Activated CD4-positive, alpha-beta T cell treated with anti-CD3 and anti-CD28 coated beads, Interleukin-2, amount 10 ng/mL, durations not matched to agents 24 days and 14 days (primary cell): ENCODE measurements at regions not wholly inside any gene's neighbourhood (a gene's known extent, or its start where the extent isn't known, plus 50 kb on each side); places are given as distances from the start of the nearest gene placed in this dataset.
"Not testable (repeated sequence)": the region's sequence is repeated elsewhere in the genome, so short reads cannot be mapped to it uniquely, and the experiment has no call there.

ENCODE experiments used
- DNase-seq: peaks from one replicate; pipeline ENCODE4 v3.0.0; 2022
- H3K27ac Mint-ChIP-seq: one replicate; pipeline ENCODE4 v1.8.0; 2022; ENCODE audit warnings: mild to moderate bottlenecking, mixed read lengths
- H3K27me3 Mint-ChIP-seq: one replicate; pipeline ENCODE4 v1.8.0; 2022; ENCODE audit warnings: mixed read lengths
- H3K36me3 Mint-ChIP-seq: one replicate; pipeline ENCODE4 v1.8.0; 2022; ENCODE audit warnings: low read depth, mild to moderate bottlenecking, mixed read lengths
- H3K4me1 Mint-ChIP-seq: one replicate; pipeline ENCODE4 v1.8.0; 2021; ENCODE audit warnings: mixed read lengths
- H3K4me3 Mint-ChIP-seq: one replicate; pipeline ENCODE4 v1.8.0; 2022; ENCODE audit warnings: mild to moderate bottlenecking, moderate library complexity, mixed read lengths
- H3K9me3 Mint-ChIP-seq: one replicate; pipeline ENCODE4 v1.8.0; 2021; ENCODE audit warnings: mixed read lengths
- intact Hi-C: fragments of 100-400 bp; cut with micrococcal nuclease; formaldehyde crosslinking; loops from one replicate; pipeline ENCODE4 v1.15.1; 2023

- no peak overlapping the region for H3K27ac Mint-ChIP-seq
- intact Hi-C loops = no loop called here
- no peaks in the 10 kb centered on the region for H3K27me3 Mint-ChIP-seq
- no peak overlapping the region for H3K4me3 Mint-ChIP-seq
- no peaks in the 10 kb centered on the region for H3K9me3 Mint-ChIP-seq
- DNase-seq = no peak
- H3K36me3 Mint-ChIP-seq = no peaks in the 10 kb centered on the region
- H3K4me1 Mint-ChIP-seq = no peaks in the 10 kb centered on the region
Measured at GRCh38 chr20:12068121-12068520, 150.4 kb downstream of the BTBD3 start.

- intact Hi-C loops = no loop called here
- H3K4me1 Mint-ChIP-seq = no peaks in the 10 kb centered on the region
- H3K9me3 Mint-ChIP-seq = no peaks in the 10 kb centered on the region
- no peaks in the 10 kb centered on the region for H3K36me3 Mint-ChIP-seq
- H3K4me3 Mint-ChIP-seq = no peak overlapping the region
- no peak for DNase-seq
- no peaks in the 10 kb centered on the region for H3K27me3 Mint-ChIP-seq
- H3K27ac Mint-ChIP-seq = no peak overlapping the region
Measured at GRCh38 chr20:12069181-12069580, 151.5 kb downstream of the BTBD3 start.

DNA sequence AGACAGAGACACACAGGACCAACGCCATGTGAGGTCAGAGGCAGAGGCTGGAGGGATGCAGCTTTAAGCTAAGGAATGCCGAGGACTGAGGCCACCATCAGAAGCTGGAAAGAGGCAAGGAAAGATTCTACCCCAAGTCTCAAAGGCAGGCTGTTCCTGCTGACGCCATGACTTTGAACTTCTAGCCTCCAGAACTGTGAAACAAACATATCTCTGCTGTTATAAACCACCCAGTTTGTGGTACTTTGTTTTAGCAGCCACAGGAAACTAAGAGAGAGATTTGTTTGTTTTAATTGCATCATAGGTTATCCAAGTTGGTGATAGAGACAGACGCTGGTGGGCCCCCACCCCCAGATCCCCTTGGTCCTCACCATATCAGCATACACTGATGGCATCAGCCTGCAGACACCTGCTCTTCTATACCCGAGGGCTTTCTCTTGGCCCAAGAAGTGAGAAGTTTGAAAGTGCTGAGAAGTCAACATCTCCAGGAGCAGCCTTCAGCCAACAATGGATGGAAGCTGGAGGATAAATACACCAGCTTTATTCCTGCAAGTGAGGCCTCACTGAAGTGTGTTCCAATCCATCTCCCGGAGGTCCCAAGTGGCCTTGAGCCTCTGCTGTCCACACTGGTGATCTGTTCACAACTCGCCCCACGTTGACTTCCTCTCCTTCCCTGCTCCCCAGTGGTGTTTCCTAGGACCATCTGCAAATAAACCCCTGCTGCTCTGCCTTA is 154.7 kb downstream of the BTBD3 start:
- no peaks in the 10 kb centered on the region for H3K27me3 Mint-ChIP-seq
- H3K27ac Mint-ChIP-seq = no peak overlapping the region
- DNase-seq = no peak
- no peaks in the 10 kb centered on the region for H3K4me1 Mint-ChIP-seq
- no peaks in the 10 kb centered on the region for H3K36me3 Mint-ChIP-seq
- no peaks in the 10 kb centered on the region for H3K9me3 Mint-ChIP-seq
- intact Hi-C loops = no loop called here
- H3K4me3 Mint-ChIP-seq = no peak overlapping the region

DNA sequence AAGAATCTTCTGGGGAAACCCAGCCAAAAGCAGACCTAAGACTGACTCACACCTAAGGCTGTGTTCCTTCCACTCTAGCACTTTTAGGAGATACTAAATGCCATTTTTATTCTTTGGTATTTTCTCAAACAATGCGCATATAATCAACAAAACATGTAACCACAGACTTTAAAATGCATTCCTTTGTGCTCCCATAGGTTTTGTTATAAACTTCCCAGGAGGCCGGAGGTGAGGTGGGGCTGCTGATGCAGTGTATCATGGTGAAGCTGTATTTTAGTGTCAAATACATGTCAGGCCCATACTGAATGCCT is 155.2 kb downstream of the BTBD3 start:
- no peaks in the 10 kb centered on the region for H3K4me1 Mint-ChIP-seq
- no peaks in the 10 kb centered on the region for H3K9me3 Mint-ChIP-seq
- no peak overlapping the region for H3K4me3 Mint-ChIP-seq
- H3K36me3 Mint-ChIP-seq = no peaks in the 10 kb centered on the region
- no peak for DNase-seq
- no peaks in the 10 kb centered on the region for H3K27me3 Mint-ChIP-seq
- intact Hi-C loops = no loop called here
- no peak overlapping the region for H3K27ac Mint-ChIP-seq

GRCh38 chr20:12074111-12074655 is 156.5 kb downstream of the BTBD3 start:
- H3K27me3 Mint-ChIP-seq = no peaks in the 10 kb centered on the region
- no peak overlapping the region for H3K27ac Mint-ChIP-seq
- H3K4me3 Mint-ChIP-seq = no peak overlapping the region
- intact Hi-C loops = no loop called here
- H3K9me3 Mint-ChIP-seq = no peaks in the 10 kb centered on the region
- no peaks in the 10 kb centered on the region for H3K36me3 Mint-ChIP-seq
- H3K4me1 Mint-ChIP-seq = no peaks in the 10 kb centered on the region
- DNase-seq = no peak

DNA sequence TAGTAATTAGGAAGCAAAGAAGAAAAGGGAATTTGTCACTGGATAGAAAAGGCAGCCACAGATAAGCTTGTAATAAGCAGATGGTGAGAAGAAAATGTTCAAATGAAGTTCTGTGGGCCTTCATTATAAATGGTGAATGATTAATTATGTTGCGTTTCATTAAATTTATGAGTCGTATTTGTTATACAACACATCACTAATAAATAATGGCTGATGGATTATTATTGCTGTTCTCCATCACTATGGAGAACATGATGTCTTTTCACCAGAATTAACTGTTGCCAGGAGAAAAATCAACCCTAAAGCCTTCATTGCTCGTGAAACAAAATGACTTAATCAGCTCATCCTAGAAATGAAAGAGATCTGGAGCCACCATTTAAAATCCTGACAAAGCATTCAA is 158.5 kb downstream of the BTBD3 start:
- no peak overlapping the region for H3K27ac Mint-ChIP-seq
- no peaks in the 10 kb centered on the region for H3K9me3 Mint-ChIP-seq
- intact Hi-C loops = no loop called here

DNA sequence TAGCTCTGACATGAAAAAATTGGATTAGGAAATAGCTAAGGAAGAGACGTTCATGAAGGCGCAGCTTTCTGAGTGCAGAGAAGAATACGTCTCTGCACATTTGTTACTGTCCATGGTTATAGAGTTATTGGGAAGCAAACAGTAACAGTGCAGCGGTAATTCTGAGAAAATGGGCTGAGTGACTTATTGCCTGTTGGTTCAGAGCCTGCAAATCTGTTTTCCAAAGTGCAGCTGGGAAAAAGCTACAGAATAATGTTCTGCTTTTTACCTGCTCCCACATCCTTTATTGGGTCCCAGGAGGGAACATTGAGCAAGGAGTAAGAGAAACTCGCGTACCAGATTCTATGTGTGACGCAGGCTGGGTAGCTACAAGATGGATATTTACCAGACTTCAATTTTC is 160.2 kb downstream of the BTBD3 start:
- H3K4me3 Mint-ChIP-seq = no peak overlapping the region
- intact Hi-C loops = no loop called here
- H3K36me3 Mint-ChIP-seq = no peaks in the 10 kb centered on the region
- DNase-seq = no peak
- no peak overlapping the region for H3K27ac Mint-ChIP-seq
- H3K9me3 Mint-ChIP-seq = no peaks in the 10 kb centered on the region
- no peaks in the 10 kb centered on the region for H3K27me3 Mint-ChIP-seq
- H3K4me1 Mint-ChIP-seq = no peaks in the 10 kb centered on the region

More for the DNA sequence above, 158.5 kb downstream of the BTBD3 start:
- no peaks in the 10 kb centered on the region for H3K27me3 Mint-ChIP-seq
- no peak for DNase-seq
- no peaks in the 10 kb centered on the region for H3K36me3 Mint-ChIP-seq
- H3K4me3 Mint-ChIP-seq = no peak overlapping the region
- no peaks in the 10 kb centered on the region for H3K4me1 Mint-ChIP-seq

DNA sequence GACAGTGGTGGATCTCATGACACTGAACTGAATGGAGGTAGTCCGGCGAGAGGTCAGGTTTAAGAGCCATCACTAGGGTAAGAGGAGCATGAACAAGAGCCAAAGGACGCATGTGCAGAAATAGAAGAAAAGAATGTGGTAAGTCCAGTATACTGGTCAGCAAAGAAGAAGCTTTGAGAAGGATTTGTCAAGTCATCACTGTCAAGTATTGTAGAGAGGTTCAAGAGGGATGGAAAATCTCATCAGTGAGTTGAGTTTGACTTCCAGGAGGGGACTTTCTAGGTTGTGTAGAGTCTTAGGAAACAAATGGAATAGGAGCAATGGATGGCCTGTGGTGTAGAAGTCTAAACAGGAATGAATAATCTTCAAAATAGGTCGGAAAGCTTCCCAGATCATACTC is 161.8 kb downstream of the BTBD3 start:
- Mint-ChIP-seq H3K9me3 (no peaks in the 10 kb centered on the region), H3K4me3 (no peak overlapping the region), H3K36me3 (no peaks in the 10 kb centered on the region), H3K4me1 (no peaks in the 10 kb centered on the region), H3K27me3 (no peaks in the 10 kb centered on the region), H3K27ac (no peak overlapping the region)
- intact Hi-C loops = no loop called here
- DNase-seq = no peak

DNA sequence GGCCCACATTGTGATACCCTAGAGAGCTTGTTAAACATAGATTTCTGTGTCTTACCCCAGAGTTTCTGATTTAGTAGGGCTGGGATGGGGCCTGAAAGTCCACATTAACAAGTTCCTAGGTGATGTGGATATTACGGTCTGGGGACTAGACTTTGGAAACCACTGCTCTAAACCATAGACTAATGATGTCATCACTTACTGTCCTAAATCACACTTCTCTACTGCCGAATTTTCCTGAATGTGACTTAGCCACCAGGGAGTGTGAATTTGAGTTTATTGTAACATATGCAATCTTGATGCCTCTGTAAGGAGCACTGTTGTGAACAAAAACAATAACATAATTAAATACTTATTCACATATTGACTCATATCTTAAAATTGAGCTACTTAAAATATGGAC is 165.6 kb downstream of the BTBD3 start:
- H3K4me1 Mint-ChIP-seq = no peaks in the 10 kb centered on the region
- no peaks in the 10 kb centered on the region for H3K9me3 Mint-ChIP-seq
- H3K27ac Mint-ChIP-seq = no peak overlapping the region
- no peak for DNase-seq
- intact Hi-C loops = no loop called here
- H3K36me3 Mint-ChIP-seq = no peaks in the 10 kb centered on the region
- no peaks in the 10 kb centered on the region for H3K27me3 Mint-ChIP-seq
- H3K4me3 Mint-ChIP-seq = no peak overlapping the region

DNA sequence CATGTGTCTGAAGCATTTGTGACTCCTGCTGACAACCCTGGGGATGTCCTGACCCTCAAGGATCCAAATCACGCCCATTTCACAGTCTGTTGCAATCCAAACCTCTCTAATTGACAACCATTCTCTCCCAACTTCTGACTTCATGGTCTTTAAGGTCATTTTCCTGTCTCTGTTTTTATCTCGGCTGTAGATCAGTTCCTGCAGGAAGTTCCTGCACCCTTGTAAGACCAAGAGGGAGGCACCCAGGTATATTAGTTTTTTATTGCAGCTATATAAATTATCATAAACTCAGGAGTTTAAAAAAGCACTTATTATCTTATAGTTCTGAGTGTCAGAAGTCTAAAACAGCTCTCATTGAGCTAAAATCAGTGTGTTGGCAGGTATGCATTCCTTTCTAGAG is 166.8 kb downstream of the BTBD3 start:
- no peaks in the 10 kb centered on the region for H3K9me3 Mint-ChIP-seq
- DNase-seq = no peak
- H3K36me3 Mint-ChIP-seq = no peaks in the 10 kb centered on the region
- no peaks in the 10 kb centered on the region for H3K27me3 Mint-ChIP-seq
- H3K4me1 Mint-ChIP-seq = no peaks in the 10 kb centered on the region
- H3K4me3 Mint-ChIP-seq = no peak overlapping the region
- intact Hi-C loops = no loop called here
- H3K27ac Mint-ChIP-seq = no peak overlapping the region

- Mint-ChIP-seq H3K36me3 (no peaks in the 10 kb centered on the region), H3K27ac (no peak overlapping the region), H3K4me3 (no peak overlapping the region), H3K4me1 (no peaks in the 10 kb centered on the region), H3K9me3 (no peaks in the 10 kb centered on the region), H3K27me3 (no peaks in the 10 kb centered on the region)
- DNase-seq = no peak
- intact Hi-C loops = no loop called here
Measured at GRCh38 chr20:12086359-12086758, 168.7 kb downstream of the BTBD3 start.

DNA sequence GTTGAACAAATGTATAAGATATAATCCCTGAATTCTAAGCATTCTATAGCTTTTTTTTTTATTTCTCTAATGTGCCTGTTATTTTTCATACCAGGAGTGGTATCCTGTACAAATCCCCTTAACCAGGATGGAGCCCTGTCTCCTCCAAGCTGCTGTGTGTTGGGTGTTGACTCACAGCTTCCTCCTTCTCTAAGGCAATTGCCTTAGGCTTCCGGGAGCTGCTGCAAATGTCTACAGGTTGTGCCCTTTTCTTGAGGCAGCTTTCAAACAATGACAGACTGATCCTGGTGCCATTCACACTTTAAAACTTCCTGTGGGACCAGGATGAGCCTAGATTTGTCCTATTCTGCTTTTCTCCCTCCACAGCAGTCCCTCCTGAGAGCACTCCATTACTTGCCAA is 173.2 kb downstream of the BTBD3 start:
- no peaks in the 10 kb centered on the region for H3K36me3 Mint-ChIP-seq
- no peaks in the 10 kb centered on the region for H3K4me1 Mint-ChIP-seq
- DNase-seq = no peak
- H3K4me3 Mint-ChIP-seq = no peak overlapping the region
- intact Hi-C loops = no loop called here
- H3K27me3 Mint-ChIP-seq = no peaks in the 10 kb centered on the region
- H3K27ac Mint-ChIP-seq = no peak overlapping the region
- no peaks in the 10 kb centered on the region for H3K9me3 Mint-ChIP-seq

GRCh38 chr20:12093057-12093796 is 175.5 kb downstream of the BTBD3 start:
- Mint-ChIP-seq H3K27ac (no peak overlapping the region), H3K4me3 (no peak overlapping the region), H3K4me1 (no peaks in the 10 kb centered on the region), H3K36me3 (no peaks in the 10 kb centered on the region), H3K9me3 (no peaks in the 10 kb centered on the region), H3K27me3 (no peaks in the 10 kb centered on the region)
- intact Hi-C loops = no loop called here
- DNase-seq = peak; percentile 24

DNA sequence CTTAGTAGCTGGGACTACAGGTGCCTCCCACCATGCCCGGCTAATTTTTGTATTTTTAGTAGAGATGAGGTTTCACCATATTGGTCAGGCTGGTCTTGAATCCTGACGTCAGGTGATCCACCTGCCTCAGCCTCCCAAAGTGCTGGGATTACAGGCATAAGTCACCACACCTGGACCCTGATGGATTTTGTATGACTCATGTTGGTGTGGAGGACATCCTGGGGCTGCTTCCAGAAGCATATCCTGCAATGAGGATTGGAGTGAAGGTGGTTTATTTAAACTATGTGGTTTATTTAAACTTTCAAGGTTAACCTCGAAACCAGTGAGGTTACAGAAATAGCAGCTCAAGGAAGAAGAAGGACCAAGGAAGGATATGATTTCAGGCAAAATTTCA is 176.1 kb downstream of the BTBD3 start:
- H3K4me1 Mint-ChIP-seq, intact Hi-C loops, H3K27me3 Mint-ChIP-seq, H3K4me3 Mint-ChIP-seq, H3K27ac Mint-ChIP-seq, H3K36me3 Mint-ChIP-seq, H3K9me3 Mint-ChIP-seq: not testable (repeated sequence)
- DNase-seq = peak; percentile 6
